ENCODE measurements at regions not wholly inside any gene's neighbourhood (a gene's known extent, or its start where the extent isn't known, plus 50 kb on each side); places are given as distances from the start of the nearest gene placed in this dataset.

- no peak for DNase-seq (ENCODE audit: low read depth)
Measured at GRCh38 chr5:54616031-54616430, 98.5 kb downstream of the SNX18 start.

DNA sequence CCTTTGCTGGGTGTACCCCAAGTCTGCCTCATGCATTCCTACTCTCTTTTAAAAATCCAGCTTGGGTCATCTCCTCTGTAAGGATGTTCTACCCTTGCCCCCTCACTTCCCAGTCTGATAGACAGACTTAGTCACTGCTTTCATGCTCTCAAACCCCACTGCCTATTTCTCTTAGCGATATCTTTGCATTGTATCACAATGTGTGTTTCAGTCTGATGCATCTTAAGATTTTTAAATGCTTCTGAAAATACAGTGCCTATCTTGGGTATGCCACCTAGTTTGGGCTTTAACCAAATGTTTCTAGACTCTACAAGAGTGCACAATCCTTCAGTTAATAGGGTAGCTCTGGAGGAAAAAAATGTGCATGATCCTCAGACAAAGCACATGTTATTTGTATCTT lies 97.8 kb downstream of the SNX18 start:
- DNase-seq (ENCODE audit: low read depth) = no peak

DNA sequence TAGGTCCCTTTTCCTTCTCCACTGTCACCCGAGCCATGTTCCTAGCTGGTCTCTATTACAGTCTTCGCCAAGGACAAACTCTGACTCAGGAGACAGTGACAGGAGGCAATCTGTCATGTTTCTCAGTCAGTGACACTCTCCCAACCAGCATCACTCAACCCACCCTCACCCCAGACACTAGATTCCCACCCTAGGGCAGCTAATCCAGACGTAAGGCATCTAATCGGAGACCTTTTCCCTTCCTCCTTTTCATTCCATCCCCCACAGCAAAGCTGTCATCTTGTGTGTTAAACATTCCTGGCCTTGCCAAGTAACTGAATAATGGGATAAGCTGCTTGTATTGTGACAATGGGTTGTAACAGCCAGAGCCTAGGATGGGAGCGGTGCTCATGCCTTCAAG lies 95.2 kb downstream of the SNX18 start:
- DNase-seq (ENCODE audit: low read depth) = no peak

DNA sequence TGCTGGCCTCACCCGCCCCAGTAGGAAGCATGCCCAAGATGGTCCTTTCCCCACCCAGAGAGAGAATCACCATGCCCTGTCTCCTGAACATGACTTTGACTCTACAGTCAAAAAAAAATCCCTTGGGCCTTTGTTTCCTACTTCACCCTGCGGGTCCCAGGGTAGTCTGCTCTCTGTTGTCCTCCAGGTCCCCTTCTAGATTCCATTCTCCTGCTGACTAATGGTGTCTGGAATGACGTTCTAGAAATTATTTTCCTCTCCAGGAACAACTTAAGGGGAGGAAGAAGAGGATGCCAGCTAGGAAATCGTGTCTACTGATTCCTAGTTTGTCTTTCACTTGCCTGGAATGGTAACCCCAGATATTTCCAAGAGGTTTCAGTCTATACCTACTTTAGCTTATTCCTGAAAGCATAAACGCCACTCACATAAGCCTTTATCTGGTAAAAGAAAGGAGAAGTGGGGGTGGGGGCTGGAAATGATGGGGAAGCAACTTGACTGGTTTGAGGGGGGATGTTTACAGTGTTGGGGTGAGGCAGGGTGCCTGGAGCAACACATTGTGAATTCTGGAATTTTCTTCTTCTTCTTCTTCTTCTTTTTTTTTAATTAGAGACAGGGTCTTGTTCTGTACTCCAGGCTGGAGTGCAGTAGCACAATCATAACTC lies 93.9 kb downstream of the SNX18 start:
- no peak for DNase-seq (ENCODE audit: low read depth)

DNA sequence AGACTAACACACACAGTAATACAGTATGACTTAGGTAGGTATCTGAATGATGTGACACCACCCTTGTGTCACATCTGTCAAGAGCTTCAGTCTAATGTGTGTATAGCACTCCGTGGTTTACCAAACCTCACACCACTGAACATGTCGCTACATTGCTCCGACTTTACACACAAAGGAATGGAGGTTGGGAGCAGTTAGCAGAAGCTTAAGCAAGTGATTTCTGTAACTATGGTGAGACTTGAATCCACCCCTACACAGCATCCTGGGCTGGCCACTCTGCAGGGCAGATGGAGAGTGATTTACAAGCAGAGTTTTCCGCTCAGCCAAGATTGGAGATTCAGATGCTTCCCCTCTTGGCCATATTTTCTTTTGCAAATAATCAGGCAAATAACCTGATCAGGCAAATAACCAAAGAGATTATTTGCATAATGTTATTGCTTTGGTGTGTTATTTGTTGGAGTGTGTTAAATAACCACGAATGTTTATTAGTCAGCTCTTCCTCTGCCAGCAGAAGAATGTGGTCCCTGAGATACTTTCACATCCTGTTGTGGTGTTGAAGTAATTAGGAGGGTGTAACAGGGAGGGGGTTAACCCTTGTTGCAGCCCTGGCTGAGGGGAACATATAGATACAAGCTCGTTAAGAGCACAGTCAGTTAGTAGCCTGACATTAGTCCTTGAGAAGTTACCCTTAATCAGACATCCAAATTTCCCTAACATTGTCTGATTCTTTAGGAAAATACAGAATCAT lies 92.8 kb downstream of the SNX18 start:
- no peak for DNase-seq (ENCODE audit: low read depth)

DNA sequence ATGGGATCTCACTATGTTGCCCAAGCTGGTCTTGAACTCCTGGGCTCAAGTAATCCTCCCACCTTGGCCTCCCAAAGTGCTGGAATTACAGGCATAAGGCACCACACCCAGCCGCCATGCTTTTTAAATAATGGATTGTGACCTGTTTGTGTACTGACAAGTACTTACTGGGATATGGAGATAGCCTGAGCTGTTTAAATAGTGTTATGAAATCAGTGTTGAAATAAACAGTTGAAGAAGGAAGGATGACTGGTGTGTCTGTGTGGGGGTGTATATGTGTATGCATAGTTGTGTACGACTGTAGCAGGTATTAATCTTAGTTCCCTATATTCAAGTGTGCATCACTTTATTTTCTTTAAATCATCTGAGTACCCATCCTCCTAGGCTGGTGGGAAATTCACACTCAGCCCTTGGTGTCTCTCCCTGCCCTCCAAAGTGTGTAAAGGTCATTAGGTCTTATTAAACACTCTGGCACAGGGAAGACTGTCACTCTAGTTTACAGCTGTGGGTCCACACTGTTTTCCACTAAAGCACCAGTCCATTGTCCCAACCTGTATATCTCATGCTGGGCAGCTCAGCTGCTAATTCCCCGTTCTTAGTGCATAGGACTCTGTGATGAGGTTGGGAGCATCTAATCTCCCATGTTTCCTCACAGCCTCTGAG lies 91.0 kb downstream of the SNX18 start:
- DNase-seq (ENCODE audit: low read depth) = no peak

DNA sequence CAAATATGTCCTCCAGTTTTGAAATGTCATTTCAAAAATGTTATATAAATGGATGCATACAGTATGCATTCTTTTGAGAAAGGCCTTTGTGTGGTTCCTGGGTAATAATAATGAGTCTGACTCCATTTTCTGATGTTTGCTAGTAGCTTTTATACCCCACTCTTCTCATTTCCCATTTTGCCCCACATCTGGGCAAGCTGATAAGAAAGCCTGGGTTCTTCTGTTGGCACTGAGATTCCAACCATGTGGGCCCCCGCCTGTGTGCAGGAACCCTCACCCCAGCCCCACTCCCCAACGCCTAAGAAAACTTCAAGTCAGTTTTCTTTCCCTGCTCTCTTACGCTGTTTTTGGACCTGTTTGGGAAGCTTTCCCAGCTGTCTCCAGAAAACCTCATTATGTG lies 89.4 kb downstream of the SNX18 start:
- no peak for DNase-seq (ENCODE audit: low read depth)

DNA sequence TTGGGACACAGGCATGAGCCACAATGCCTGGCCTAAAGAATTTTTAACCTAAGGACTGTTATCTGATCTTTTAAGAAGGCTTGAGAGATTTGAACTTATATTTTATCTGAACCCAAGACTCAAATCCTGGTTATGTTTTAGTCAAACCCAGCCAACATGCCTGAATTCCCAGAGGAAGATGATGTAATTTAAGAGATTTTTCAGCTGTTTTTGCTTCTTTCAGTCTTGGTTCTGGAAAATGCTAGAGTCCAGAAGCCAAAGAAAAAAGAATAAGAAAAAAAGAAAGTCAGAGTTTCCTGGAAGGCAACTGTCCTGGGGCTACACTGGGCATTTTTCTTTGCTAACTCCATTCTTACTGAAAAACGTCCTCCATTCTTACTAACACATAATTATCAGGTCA lies 85.8 kb downstream of the SNX18 start:
- no peak for DNase-seq (ENCODE audit: low read depth)

- DNase-seq (ENCODE audit: low read depth) = no peak
Measured at GRCh38 chr5:54602475-54602874, 84.9 kb downstream of the SNX18 start.

DNA sequence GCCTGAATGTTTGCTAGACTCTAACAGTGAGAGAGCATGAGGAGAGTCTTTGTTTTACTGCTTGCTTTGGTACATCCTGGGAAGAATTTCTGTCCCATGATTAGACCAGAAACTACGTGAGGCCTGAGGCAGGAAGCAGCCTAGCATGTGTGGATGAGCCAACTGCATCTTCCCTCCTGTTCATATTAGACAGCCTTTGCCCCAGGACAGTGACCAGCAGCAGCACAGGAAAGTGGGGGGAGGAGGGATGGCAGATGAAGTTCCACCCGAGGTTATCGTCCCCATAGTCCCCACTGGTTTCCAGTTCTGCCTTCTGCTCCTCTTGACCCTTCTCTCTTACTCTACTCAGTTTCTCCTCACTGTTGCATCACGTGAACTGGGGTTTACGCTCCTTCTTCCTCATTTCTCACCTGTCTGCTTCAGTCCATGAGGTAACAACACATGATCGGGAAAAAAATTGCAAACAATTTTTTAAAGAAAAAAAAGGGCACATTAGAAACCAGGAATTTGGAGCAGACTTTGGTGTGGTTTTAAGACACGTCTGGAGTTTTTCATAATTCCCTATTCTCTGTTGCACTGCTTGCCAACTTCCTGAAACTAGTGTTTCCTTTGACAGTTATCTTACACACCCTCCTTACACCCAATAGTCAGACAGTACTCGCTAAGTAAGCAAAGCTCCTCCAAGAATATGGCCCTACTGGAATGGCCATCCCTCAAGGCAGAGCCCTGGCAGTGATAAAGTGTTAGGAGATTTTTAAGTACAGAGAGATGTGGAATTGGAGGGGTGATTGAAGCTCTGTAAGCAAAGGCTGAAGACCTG lies 84.1 kb downstream of the SNX18 start:
- no peak for DNase-seq (ENCODE audit: low read depth)

Data from T follicular helper cell (primary cell).